Activated T-cell treated with anti-CD3 and anti-CD28 coated beads for 24 hours (primary cell): ENCODE measurements at regions not wholly inside any gene's neighbourhood (a gene's known extent, or its start where the extent isn't known, plus 50 kb on each side); places are given as distances from the start of the nearest gene placed in this dataset.

Experiments
- DNase-seq: peaks from one replicate; pipeline ENCODE4 v3.0.0-alpha.2; 2020; ENCODE audit warnings: low read depth

DNA sequence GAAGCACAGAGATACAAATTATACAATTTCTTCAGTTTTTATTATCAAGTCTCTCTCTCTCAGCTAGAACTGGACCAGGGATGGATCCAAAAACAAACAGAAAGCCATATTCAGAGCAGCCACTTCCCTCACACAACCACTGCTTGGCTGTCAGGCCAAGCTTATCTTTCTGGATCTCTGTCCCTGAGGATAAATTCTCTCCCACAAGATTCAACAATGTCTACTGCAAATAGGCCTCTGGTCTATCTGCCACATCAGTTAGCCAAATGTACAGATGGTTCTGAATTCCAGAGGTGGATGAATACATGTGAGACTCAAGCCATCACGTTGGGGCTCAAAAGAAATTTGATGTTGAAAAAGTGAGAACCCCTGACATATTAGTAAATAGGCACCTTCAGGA lies 350.9 kb downstream of the LTN1 start:
- no peak for DNase-seq

GRCh38 chr21:28640326-28640725 lies 352.4 kb downstream of the LTN1 start:
- DNase-seq: no peak

DNA sequence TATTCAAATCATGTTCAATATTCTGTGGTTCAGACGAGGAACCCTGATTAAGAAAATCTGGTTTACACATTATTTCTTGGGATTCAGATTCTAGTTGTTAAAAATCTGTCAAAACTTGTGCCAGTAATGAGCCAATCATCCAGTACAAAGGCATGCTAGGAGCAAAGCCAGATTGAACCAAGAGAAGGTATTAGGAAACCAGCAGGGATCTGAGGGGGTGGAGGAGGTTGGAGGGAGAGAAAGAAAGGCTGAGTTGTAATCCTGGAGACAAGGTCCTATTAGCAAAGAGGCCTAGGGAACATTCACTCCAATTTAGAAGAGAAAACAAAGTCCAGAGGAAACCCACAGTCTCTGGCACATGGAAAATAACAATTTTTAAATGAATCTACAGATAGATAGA lies 352.9 kb downstream of the LTN1 start:
- no peak for DNase-seq

GRCh38 chr21:28636752-28637691 lies 355.7 kb downstream of the LTN1 start:
- DNase-seq: no peak

- DNase-seq: no peak
These were observed 357.1 kb downstream of the LTN1 start for GRCh38 chr21:28635541-28635940.

DNA sequence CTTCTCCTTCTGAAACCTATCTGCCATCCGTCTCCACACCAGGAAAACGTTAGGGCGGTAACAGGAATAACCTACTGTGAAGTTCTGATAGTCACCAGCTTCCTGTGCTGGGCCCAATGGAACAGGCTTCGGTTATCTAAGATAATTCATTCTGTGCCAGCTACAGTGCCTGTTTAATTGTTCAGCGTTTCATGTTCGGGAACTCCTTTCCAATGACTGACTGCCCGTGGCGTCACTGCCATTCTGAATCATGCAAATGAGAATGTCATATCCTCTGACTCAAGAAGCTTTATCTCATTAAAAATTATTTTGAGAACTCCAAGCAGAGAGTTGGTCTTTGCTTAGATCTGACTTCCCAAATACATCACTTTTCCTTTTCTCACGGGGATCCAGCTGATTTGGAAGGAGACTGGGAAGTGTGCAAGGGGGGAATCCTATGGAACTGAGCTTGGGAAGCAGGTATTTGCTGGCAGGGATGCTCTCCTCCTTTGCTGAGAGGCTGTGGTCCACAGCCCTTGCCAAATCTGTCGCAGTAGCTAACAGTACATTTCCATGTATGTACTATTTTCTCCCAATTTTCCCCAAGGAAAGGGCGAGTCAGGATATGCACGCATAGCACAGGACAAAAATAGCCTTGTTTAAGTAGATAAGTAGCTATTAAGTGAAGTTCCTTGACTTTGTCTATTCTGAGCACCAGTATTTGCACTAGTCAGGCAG lies 358.7 kb downstream of the LTN1 start:
- no peak for DNase-seq

DNA sequence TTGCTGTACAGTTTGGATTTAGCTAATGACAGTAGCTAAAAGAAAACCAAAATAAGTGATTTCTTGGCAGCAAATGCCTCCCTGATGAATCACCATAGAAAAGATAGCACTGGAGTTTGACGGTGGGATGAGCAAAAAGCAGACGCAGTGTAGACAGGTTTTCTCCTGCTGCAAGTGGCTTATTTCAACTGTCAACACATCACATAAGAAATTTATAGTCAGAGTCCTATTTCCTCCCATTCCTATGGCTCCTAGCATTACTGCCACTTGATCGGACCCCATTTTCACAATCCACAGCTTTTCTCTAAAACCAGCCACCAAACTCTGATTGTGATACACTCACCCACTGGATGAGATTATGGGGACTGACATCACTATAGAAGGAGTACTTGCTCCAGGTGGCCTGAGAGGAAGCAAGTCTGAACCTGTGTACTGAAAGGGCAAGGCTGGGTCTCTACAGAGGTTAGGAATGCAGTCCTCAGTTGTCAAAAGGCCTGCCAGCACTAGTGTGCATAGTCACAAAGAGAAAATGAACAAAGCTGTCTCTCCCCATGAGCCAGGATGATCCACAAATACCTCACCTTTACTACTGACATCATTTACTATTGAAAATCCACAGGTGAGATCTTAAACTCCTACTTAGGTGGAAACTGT lies 359.8 kb downstream of the LTN1 start:
- DNase-seq: no peak

- no peak for DNase-seq
These were observed 365.0 kb downstream of the LTN1 start for GRCh38 chr21:28627691-28628090.

DNA sequence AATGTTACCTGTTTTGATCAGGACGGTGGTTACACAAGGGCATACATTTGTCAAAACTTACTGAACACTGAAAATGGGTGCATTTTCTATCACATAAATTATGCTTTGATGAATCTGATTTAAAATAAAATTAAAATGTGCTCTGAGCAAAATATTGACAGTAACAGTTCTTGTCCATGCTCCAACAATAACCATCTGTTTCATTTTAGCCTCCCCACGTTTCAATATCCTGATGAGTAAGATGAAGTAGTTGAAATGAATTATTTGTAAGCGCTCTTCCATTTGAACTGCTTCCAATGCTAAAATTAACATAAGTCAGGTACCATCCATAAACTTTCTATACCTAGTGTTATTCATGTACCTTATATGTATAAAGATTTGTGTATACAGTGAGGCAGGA lies 365.4 kb downstream of the LTN1 start:
- no peak for DNase-seq

- no peak for DNase-seq
These were observed 368.1 kb downstream of the LTN1 start for GRCh38 chr21:28624626-28625025.

GRCh38 chr21:28617300-28617699 lies 375.4 kb downstream of the LTN1 start:
- no peak for DNase-seq

GRCh38 chr21:28615276-28615675 lies 377.4 kb downstream of the LTN1 start:
- no peak for DNase-seq

- DNase-seq: no peak
These were observed 377.9 kb downstream of the LTN1 start for GRCh38 chr21:28614791-28615190.

DNA sequence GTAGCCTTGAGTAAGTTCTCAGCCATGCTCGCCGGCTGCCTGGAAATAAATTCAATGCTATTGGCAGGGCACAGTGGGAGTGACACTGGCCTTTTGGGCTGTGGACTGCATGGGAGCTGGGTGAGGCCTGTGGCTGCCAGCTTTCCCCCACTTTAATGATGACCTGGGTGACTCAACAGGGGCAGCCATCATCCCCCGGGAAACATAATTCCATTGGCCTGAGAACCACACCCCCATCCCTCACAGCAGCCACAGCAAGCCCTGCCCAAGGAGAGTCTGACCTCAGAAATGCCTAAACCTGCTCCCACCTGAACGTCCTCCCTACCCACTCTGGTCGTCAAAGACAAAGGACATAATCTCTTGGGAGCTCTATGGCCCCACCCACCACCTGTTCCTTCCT lies 384.0 kb downstream of the LTN1 start:
- DNase-seq: no peak

GRCh38 chr21:28607545-28607944 lies 385.1 kb downstream of the LTN1 start:
- no peak for DNase-seq

GRCh38 chr21:28604946-28605537 lies 387.6 kb downstream of the LTN1 start:
- DNase-seq: no peak

DNA sequence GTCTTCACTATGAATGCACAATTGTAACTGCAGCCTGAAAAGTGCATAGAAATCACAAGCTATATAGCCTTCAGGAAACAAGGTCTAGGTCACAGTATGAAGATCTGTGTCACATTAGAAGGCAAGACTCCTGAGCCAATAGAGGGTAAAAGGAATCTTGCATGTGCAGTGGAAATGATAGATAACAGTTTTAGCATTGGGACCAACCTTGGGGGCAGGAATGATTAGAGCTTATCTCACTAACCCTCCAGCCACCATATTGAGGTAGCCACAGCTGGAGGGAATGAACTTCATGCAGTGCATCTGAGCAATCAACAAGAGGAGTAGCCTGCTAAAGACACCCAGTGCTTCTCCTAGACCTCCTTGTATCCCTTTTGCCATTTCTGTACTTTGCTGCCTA lies 390.1 kb downstream of the LTN1 start:
- DNase-seq: no peak

GRCh38 chr21:28598214-28598613 lies 394.5 kb downstream of the LTN1 start:
- DNase-seq: no peak

DNA sequence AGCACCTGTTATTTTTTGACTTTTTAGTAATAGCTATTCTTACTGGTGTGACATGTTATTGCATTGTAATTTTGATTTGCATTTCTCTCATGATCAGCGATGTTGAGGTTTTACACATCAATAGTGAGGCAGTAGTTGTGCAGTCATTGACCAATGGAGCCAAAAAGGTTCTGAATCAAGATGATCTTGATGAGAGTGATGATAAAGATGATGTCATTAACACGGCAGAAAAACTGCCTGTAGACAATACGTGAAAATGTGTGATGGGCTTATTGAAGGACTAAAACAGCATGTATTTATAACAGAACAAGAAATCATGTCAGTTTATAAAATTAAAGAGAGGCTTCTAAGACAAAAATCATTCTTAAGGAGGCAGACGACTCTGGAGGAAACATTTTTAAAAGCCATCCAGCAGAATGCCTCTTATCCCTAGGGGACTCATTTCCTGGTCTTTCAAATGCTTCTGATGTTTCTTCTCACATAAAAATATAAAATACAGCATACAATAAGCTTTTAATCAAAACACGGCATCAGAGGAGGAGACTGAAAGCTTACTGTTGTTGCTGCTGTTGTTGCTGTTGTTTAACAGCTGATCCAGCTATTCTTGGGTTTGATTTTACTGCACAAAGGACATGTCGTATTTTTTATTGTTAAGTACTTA lies 400.3 kb downstream of the LTN1 start:
- DNase-seq: no peak

DNA sequence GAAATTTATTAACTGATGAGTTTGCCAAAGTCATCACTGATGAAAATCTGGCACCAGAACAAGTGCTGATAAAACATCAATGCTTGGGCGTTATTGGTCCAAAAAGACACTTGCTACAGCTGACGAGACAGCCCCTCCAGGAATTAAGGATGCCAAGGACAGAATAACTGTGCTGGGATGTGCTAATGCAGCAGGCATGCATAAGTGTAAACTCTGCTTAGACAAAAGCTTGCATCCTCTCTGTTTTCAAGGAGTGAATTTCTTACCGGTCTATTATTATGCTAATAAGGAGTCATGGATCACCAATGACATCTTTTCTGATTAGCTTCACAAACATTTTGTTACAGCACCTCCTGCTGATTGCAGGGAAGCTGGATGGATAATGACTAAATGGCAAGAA lies 402.0 kb downstream of the LTN1 start:
- no peak for DNase-seq

GRCh38 chr21:28590026-28590425 lies 402.7 kb downstream of the LTN1 start:
- DNase-seq: no peak

GRCh38 chr21:28588997-28589396 lies 403.7 kb downstream of the LTN1 start:
- DNase-seq: no peak
